Tibial nerve (tissue), 4 donors: ENCODE measurements at regions not wholly inside any gene's neighbourhood (a gene's known extent, or its start where the extent isn't known, plus 50 kb on each side); places are given as distances from the start of the nearest gene placed in this dataset.

Experiments used
- CTCF ChIP-seq, 5 experiments: fragments of 200-600 bp in 3 of 5; fragments of 450-650 bp in 2 of 5; sonication (generic) in 3 of 5; IDR thresholded peaks; one replicate each; pipeline ENCODE4 v1.5.1; 2016 to 2019; ENCODE audit warnings: antibody characterized with exemption in 5 of 5, mild to moderate bottlenecking in 3 of 5, moderate library complexity in 2 of 5
- EP300 ChIP-seq, 2 donors: sonication (generic); formaldehyde crosslinking; IDR thresholded peaks; one replicate each; pipeline ENCODE4 v1.6.1; 2017; ENCODE audit warnings: antibody characterized with exemption in 2 of 2, mild to moderate bottlenecking in 1 of 2

- TF ChIP-seq EP300 (IDR thresholded peaks at IDR 0.05), result no peak
- TF ChIP-seq CTCF (IDR thresholded peaks at IDR 0.05), result no peak
These were observed 163.5 kb upstream of the SLC10A2 start for GRCh38 chr13:103229674-103230073.
